ENCODE measurements at regions not wholly inside any gene's neighbourhood (a gene's known extent, or its start where the extent isn't known, plus 50 kb on each side); places are given as distances from the start of the nearest gene placed in this dataset.

GRCh38 chrX:39460499-39460898 is 637.3 kb downstream of the BCOR start:
- in situ Hi-C loops (cut with HindIII; ENCODE audit: low sequenced_read_pairs), result no loop called here
- no peak overlapping the region for H3K4me3 ChIP-seq (ENCODE audit: low read depth, low read length)
- no peak for DNase-seq (ENCODE audit: low read depth, low spot score)
- TF ChIP-seq, protein P1, sequence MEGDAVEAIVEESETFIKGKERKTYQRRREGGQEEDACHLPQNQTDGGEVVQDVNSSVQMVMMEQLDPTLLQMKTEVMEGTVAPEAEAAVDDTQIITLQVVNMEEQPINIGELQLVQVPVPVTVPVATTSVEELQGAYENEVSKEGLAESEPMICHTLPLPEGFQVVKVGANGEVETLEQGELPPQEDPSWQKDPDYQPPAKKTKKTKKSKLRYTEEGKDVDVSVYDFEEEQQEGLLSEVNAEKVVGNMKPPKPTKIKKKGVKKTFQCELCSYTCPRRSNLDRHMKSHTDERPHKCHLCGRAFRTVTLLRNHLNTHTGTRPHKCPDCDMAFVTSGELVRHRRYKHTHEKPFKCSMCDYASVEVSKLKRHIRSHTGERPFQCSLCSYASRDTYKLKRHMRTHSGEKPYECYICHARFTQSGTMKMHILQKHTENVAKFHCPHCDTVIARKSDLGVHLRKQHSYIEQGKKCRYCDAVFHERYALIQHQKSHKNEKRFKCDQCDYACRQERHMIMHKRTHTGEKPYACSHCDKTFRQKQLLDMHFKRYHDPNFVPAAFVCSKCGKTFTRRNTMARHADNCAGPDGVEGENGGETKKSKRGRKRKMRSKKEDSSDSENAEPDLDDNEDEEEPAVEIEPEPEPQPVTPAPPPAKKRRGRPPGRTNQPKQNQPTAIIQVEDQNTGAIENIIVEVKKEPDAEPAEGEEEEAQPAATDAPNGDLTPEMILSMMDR (IDR thresholded peaks at IDR 0.05; ENCODE audit: low read depth, low read length), result no peak

DNA sequence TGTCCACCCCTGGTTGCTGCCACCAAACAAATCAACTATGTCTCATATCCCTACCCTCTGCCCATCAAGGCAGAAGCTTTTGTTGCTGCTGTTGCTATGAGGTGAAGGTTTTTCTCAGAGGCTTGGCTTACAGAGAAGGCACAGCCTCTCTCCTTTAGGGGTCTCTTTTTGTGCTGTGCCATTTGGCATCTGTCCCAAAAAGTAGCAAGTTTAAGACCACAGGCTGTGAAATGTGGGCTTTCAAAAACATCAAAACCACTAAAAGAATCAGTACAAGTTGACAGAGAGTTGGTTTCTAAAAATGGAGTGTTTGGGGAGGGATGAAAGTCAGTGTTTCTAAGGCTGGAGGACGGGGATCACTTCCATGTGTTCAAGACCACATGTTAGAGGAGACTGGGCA is 634.9 kb downstream of the BCOR start:
- TF ChIP-seq, protein P1 (IDR thresholded peaks at IDR 0.05; ENCODE audit: low read depth, low read length), result no peak
- no peak for DNase-seq (ENCODE audit: low read depth, low spot score)

GRCh38 chrX:39464253-39464652 is 633.5 kb downstream of the BCOR start:
- H3K4me3 ChIP-seq (ENCODE audit: low read depth, low read length), result no peak overlapping the region
- DNase-seq (ENCODE audit: low read depth, low spot score), result no peak
- in situ Hi-C loops (cut with HindIII; ENCODE audit: low sequenced_read_pairs), result no loop called here
- TF ChIP-seq, protein P1 (IDR thresholded peaks at IDR 0.05; ENCODE audit: low read depth, low read length), result no peak

More for the DNA sequence above, 634.9 kb downstream of the BCOR start:
- no peak overlapping the region for H3K4me3 ChIP-seq (ENCODE audit: low read depth, low read length)
- in situ Hi-C loops (cut with HindIII; ENCODE audit: low sequenced_read_pairs), result no loop called here

- in situ Hi-C loops (cut with HindIII; ENCODE audit: low sequenced_read_pairs), result no loop called here
- no peak for DNase-seq (ENCODE audit: low read depth, low spot score)
- no peak overlapping the region for H3K4me3 ChIP-seq (ENCODE audit: low read depth, low read length)
- TF ChIP-seq, protein P1 (IDR thresholded peaks at IDR 0.05; ENCODE audit: low read depth, low read length), result no peak
Measured at GRCh38 chrX:39465467-39465866, 632.3 kb downstream of the BCOR start.

DNA sequence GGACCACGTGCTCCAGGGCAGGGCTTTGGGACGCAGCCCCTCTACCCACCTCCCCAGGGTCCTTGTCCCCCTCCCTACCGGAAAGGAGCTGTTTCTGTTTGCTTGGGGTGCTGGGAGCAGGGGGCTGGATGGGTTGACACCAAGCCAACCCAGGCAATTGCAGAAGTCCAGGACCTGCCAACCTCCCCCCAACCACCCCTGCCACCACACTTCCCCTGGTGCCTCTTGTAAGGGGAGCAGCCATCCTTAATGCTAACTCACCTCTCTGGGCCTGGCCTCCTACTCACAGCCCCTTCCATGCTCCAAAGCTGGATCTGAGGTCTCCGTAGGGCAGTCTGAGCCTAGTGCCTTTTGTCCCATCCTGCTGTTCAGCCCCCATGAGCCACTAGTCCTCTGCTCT is 631.9 kb downstream of the BCOR start:
- TF ChIP-seq, protein P1 (IDR thresholded peaks at IDR 0.05; ENCODE audit: low read depth, low read length), result no peak
- H3K4me3 ChIP-seq (ENCODE audit: low read depth, low read length), result no peak overlapping the region
- in situ Hi-C loops (cut with HindIII; ENCODE audit: low sequenced_read_pairs), result no loop called here
- DNase-seq (ENCODE audit: low read depth, low spot score), result no peak

DNA sequence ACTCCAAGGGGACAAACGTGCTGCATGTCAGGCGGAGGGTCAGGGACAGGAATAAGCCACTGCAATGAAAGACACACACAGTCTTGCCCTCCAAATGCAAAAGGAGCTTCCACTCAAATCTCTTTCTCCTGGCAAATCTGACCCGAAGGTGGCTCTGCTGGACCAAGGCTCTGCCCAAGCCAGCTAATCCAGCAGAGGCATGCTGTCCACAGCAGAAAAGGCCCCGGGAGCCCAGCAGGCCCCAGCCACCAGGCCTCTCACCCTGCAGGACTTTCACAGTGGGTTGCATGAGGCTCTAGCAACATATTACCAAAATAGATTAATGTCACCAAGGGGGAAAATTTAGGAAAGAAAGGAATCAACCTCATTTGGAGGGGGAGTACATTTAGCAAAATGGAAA is 628.6 kb downstream of the BCOR start:
- TF ChIP-seq, protein P1 (IDR thresholded peaks at IDR 0.05; ENCODE audit: low read depth, low read length), result no peak
- no peak overlapping the region for H3K4me3 ChIP-seq (ENCODE audit: low read depth, low read length)
- in situ Hi-C loops (cut with HindIII; ENCODE audit: low sequenced_read_pairs), result no loop called here
- no peak for DNase-seq (ENCODE audit: low read depth, low spot score)
